SK-N-MC (cell line): ENCODE measurements at regions not wholly inside any gene's neighbourhood (a gene's known extent, or its start where the extent isn't known, plus 50 kb on each side); places are given as distances from the start of the nearest gene placed in this dataset.

Experiments used
- EZH2 ChIP-seq: fragments of 200-600 bp; sonication (generic); IDR thresholded peaks from one replicate; pipeline ENCODE4 v1.6.1; 2017; ENCODE audit warnings: antibody characterized with exemption
- FOXP2 ChIP-seq: optimal IDR thresholded peaks from 2 replicates; pipeline ENCODE3; 2011; ENCODE audit warnings: mild to moderate bottlenecking, moderate library complexity; ENCODE audit not compliant: insufficient read depth; ENCODE audit errors: extremely low read length, control extremely low read depth
- POLR2AphosphoS5 ChIP-seq: IDR thresholded peaks from 2 replicates; pipeline ENCODE4 v1.6.1; 2012; ENCODE audit warnings: mild to moderate bottlenecking, low read depth, low read length, borderline replicate concordance

GRCh38 chr3:31047673-31048072 is 153.2 kb upstream of the GADL1 start:
- TF ChIP-seq EZH2 (no peak), POLR2AphosphoS5 (no peak), FOXP2 (no peak)
